HepG2 (cell line): ENCODE measurements at regions not wholly inside any gene's neighbourhood (a gene's known extent, or its start where the extent isn't known, plus 50 kb on each side); places are given as distances from the start of the nearest gene placed in this dataset.

Source experiments
- ELF1 ChIP-seq: sonication (generic); formaldehyde crosslinking; IDR thresholded peaks from 2 replicates; pipeline ENCODE4 v1.4.0; 2020; ENCODE audit warnings: missing genetic modification reagents
- ELK4 ChIP-seq: sonication (generic); formaldehyde crosslinking; IDR thresholded peaks from 2 replicates; pipeline ENCODE4 v1.9.0; 2021; ENCODE audit warnings: missing genetic modification reagents, borderline replicate concordance
- EP300 ChIP-seq, 3 experiments: sonication (generic) in 1 of 3; formaldehyde crosslinking in 1 of 3; IDR thresholded peaks; 2 replicates each; pipeline versions ENCODE4 v1.5.1 to v1.6.1; 2011 to 2020; ENCODE audit warnings: low read depth in 2 of 3, low read length in 2 of 3, borderline replicate concordance in 1 of 3, improper control_type of control experiment in 1 of 3, mild to moderate bottlenecking in 1 of 3, missing genetic modification reagents in 1 of 3, moderate library complexity in 1 of 3
- RBM39 ChIP-seq: fragments of 200-400 bp; formaldehyde crosslinking; IDR thresholded peaks from one replicate; pipeline ENCODE4 v1.6.1; 2018; ENCODE audit warnings: antibody characterized with exemption, mild to moderate bottlenecking, low read depth, low read length; ENCODE audit not compliant: poor library complexity, severe bottlenecking
- ZNF335 ChIP-seq: sonication (generic); formaldehyde crosslinking; IDR thresholded peaks from 2 replicates; pipeline ENCODE4 v1.4.0; 2020; ENCODE audit warnings: missing genetic modification reagents

- TF ChIP-seq ZNF335 (CRISPR knock-in tag) = no peak
- TF ChIP-seq ELF1 (CRISPR knock-in tag) = no peak
- no peak for TF ChIP-seq RBM39
- no peak for TF ChIP-seq EP300 (IDR thresholded peaks at IDR 0.05; ENCODE audit: low read depth in 2 of 2, low read length in 2 of 2)
- TF ChIP-seq EP300 (CRISPR knock-in tag; IDR thresholded peaks at IDR 0.05; ENCODE audit: borderline replicate concordance) = no peak
- TF ChIP-seq ELK4 (CRISPR knock-in tag) = no peak
Measured at GRCh38 chr2:82827426-82827825, 1631.7 kb downstream of the SUCLG1 start.
